Neural cell (in vitro differentiated cells): ENCODE measurements at regions not wholly inside any gene's neighbourhood (a gene's known extent, or its start where the extent isn't known, plus 50 kb on each side); places are given as distances from the start of the nearest gene placed in this dataset.

ENCODE experiments used
- H2AFZ ChIP-seq: fragments of 200-600, 300-800 bp; sonication (generic), shearing (Covaris generic); 2 replicates; pipeline ENCODE4 v1.6.0; 2014; ENCODE audit warnings: low read depth, mild to moderate bottlenecking, antibody characterized with exemption, low read length, moderate library complexity
- H3F3A ChIP-seq: fragments of 200-600 bp; shearing (Covaris generic); 2 replicates; pipeline ENCODE4 v1.6.1; 2016; ENCODE audit warnings: mild to moderate bottlenecking, moderate library complexity, mixed read lengths, antibody characterized with exemption, low read length; ENCODE audit not compliant: insufficient read depth, poor library complexity, severe bottlenecking
- H3K27ac ChIP-seq: fragments of 200-600, 300-800 bp; sonication (generic), shearing (Covaris generic); 2 replicates; pipeline ENCODE4 v1.5.1; 2014; ENCODE audit warnings: mild to moderate bottlenecking, low read length, moderate library complexity
- H3K27me3 ChIP-seq: fragments of 300-800, 200-600 bp; sonication (generic), shearing (Covaris generic); 2 replicates; pipeline ENCODE4 v1.6.0; 2014; ENCODE audit warnings: mild to moderate bottlenecking, low read depth, low read length, moderate library complexity; ENCODE audit not compliant: insufficient read depth
- H3K36me3 ChIP-seq: fragments of 300-800, 200-600 bp; sonication (generic), shearing (Covaris generic); 2 replicates; pipeline ENCODE4 v1.5.1; 2014; ENCODE audit warnings: mild to moderate bottlenecking, antibody characterized with exemption, low read length, moderate library complexity; ENCODE audit not compliant: insufficient read depth
- H3K4me2 ChIP-seq: fragments of 300-800, 200-600 bp; sonication (generic), shearing (Covaris generic); 2 replicates; pipeline ENCODE4 v1.6.0; 2014; ENCODE audit warnings: mild to moderate bottlenecking, low read length
- H3K4me3 ChIP-seq: fragments of 300-800, 200-600 bp; sonication (generic), shearing (Covaris generic); 2 replicates; pipeline ENCODE4 v1.5.1; 2014; ENCODE audit warnings: mild to moderate bottlenecking, low read length, moderate library complexity
- H3K79me2 ChIP-seq: fragments of 200-600 bp; shearing (Covaris generic); replicated peaks from 2 replicates; pipeline ENCODE4 v1.6.0; 2014; ENCODE audit warnings: mild to moderate bottlenecking, low read length, moderate library complexity; ENCODE audit not compliant: insufficient read depth
- H3K9ac ChIP-seq: fragments of 300-800, 200-600 bp; sonication (generic), shearing (Covaris generic); 2 replicates; pipeline ENCODE4 v1.6.1; 2016; ENCODE audit warnings: mild to moderate bottlenecking, low read length, mixed read lengths
- H3K9me2 ChIP-seq: fragments of 200-600 bp; shearing (Covaris generic); 2 replicates; pipeline ENCODE4 v1.6.1; 2016; ENCODE audit warnings: mild to moderate bottlenecking, low read length, mixed read lengths; ENCODE audit not compliant: insufficient read depth
- H3K9me3 ChIP-seq: fragments of 200-600, 300-800 bp; sonication (generic), shearing (Covaris generic); 2 replicates; pipeline ENCODE4 v1.6.1; 2016; ENCODE audit warnings: mild to moderate bottlenecking, mixed run types, low read length, moderate library complexity, mixed read lengths
- H4K20me1 ChIP-seq: fragments of 200-600 bp; shearing (Covaris generic); 2 replicates; pipeline ENCODE4 v1.6.1; 2016; ENCODE audit warnings: mild to moderate bottlenecking, mixed run types; ENCODE audit not compliant: insufficient read depth
- EP300 ChIP-seq: fragments of 450-650 bp; conservative IDR thresholded peaks from 2 replicates; pipeline ENCODE4 v1.6.1; 2014; ENCODE audit warnings: antibody characterized with exemption, mild to moderate bottlenecking, moderate library complexity; ENCODE audit not compliant: poor library complexity, severe bottlenecking
- EZH2 ChIP-seq: fragments of 200-600, 300-800 bp; shearing (Covaris generic), sonication (generic); IDR thresholded peaks from 2 replicates; pipeline ENCODE4 v1.6.1; 2014; ENCODE audit warnings: antibody characterized with exemption, low read length, borderline replicate concordance, mild to moderate bottlenecking; ENCODE audit not compliant: insufficient read depth, poor library complexity, severe bottlenecking
- MXI1 ChIP-seq: fragments of 450-650 bp; conservative IDR thresholded peaks from 2 replicates; pipeline ENCODE4 v1.6.1; 2014; ENCODE audit warnings: antibody characterized with exemption, mild to moderate bottlenecking; ENCODE audit not compliant: poor library complexity, severe bottlenecking
- POLR2AphosphoS5 ChIP-seq: IDR thresholded peaks from 2 replicates; pipeline ENCODE4 v1.6.1; 2012
- RAD21 ChIP-seq: fragments of 450-650 bp; conservative IDR thresholded peaks from 2 replicates; pipeline ENCODE4 v1.6.1; 2014; ENCODE audit warnings: antibody characterized with exemption, mild to moderate bottlenecking, moderate library complexity
- REST ChIP-seq: IDR thresholded peaks from 2 replicates; pipeline ENCODE4 v1.6.1; 2012; ENCODE audit warnings: borderline replicate concordance
- SMC3 ChIP-seq: fragments of 450-650 bp; conservative IDR thresholded peaks from 2 replicates; pipeline ENCODE4 v1.6.1; 2014; ENCODE audit warnings: antibody characterized with exemption, mild to moderate bottlenecking, moderate library complexity; ENCODE audit not compliant: poor library complexity
- TAF1 ChIP-seq: IDR thresholded peaks from 2 replicates; pipeline ENCODE4 v1.6.1; 2012; ENCODE audit warnings: low read depth
- TF ChIP-seq, protein P1 (sequence below): fragments of 450-650 bp; IDR thresholded peaks from 2 replicates; pipeline ENCODE4 v1.5.1; 2014; ENCODE audit warnings: antibody characterized with exemption, mild to moderate bottlenecking, moderate library complexity; ENCODE audit not compliant: poor library complexity, severe bottlenecking

DNA sequence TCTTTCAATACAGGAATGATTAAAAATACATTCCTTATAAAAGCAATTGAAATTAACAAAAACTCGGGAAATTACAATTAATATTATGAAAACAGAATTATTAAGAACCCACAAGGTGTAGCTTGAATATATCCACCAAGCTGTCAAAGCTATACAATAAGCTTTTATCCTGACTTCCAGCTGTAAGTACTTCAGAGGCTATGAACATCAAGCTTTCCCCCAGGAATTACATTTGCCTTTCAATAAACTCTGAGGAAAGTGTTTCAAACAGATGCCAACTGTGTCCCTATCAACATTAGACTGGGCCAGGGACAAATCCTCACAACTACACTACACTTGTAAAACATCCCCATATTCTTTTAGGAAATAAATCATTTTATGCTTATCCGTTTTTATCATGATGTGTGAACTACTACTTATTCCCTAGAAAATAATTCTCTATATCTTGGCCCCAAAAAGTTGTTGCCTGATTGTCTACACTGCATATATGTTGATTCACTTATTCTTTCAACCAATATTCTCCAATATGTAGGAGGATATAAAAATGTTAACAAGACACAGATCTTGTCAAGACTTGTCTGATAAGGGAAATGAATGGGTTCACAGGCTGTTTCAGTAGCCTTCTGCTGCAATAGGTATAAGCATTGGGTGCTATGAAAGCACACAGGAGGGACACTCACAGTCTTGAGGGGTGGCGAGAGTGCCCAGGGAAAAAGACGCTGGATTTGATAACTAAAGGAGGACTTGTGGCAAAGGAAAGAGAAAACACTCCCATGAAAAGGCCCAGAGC is 494.1 kb downstream of the CENPC start:
- no peaks in the 10 kb centered on the region for H4K20me1 ChIP-seq
- H3K9me3 ChIP-seq = no peaks in the 10 kb centered on the region
- no peaks in the 10 kb centered on the region for H3K9me2 ChIP-seq
- no peaks in the 10 kb centered on the region for H3K36me3 ChIP-seq
- no peaks in the 10 kb centered on the region for H3F3A ChIP-seq
- H3K4me3 ChIP-seq = no peak overlapping the region
- H3K79me2 ChIP-seq = no peaks in the 10 kb centered on the region
- no peak overlapping the region for H3K4me2 ChIP-seq
- no peak overlapping the region for H3K9ac ChIP-seq
- H2AFZ ChIP-seq = no peak overlapping the region
- TF ChIP-seq MXI1 (no peak), REST (no peak), RAD21 (no peak), TAF1 (no peak), SMC3 (no peak), EP300 (no peak), EZH2 (no peak), POLR2AphosphoS5 (no peak)
- TF ChIP-seq, protein P1, sequence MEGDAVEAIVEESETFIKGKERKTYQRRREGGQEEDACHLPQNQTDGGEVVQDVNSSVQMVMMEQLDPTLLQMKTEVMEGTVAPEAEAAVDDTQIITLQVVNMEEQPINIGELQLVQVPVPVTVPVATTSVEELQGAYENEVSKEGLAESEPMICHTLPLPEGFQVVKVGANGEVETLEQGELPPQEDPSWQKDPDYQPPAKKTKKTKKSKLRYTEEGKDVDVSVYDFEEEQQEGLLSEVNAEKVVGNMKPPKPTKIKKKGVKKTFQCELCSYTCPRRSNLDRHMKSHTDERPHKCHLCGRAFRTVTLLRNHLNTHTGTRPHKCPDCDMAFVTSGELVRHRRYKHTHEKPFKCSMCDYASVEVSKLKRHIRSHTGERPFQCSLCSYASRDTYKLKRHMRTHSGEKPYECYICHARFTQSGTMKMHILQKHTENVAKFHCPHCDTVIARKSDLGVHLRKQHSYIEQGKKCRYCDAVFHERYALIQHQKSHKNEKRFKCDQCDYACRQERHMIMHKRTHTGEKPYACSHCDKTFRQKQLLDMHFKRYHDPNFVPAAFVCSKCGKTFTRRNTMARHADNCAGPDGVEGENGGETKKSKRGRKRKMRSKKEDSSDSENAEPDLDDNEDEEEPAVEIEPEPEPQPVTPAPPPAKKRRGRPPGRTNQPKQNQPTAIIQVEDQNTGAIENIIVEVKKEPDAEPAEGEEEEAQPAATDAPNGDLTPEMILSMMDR = no peak
- no peaks in the 10 kb centered on the region for H3K27me3 ChIP-seq
- peak overlapping the region; percentile 4 for H3K27ac ChIP-seq

GRCh38 chr4:67049446-67049845 is 495.9 kb downstream of the CENPC start:
- TF ChIP-seq EP300 = peak; percentile 37
- TF ChIP-seq, protein P1 = no peak
- no peaks in the 10 kb centered on the region for H3F3A ChIP-seq
- no peak overlapping the region for H2AFZ ChIP-seq

More at GRCh38 chr4:67049446-67049845, 495.9 kb downstream of the CENPC start:
- Histone ChIP-seq H3K79me2 (no peaks in the 10 kb centered on the region), H3K36me3 (no peaks in the 10 kb centered on the region), H3K9me3 (no peaks in the 10 kb centered on the region), H3K4me3 (no peak overlapping the region), H3K27me3 (no peaks in the 10 kb centered on the region), H4K20me1 (no peaks in the 10 kb centered on the region), H3K9ac (no peak overlapping the region), H3K9me2 (no peaks in the 10 kb centered on the region), H3K27ac (no peak overlapping the region), H3K4me2 (no peak overlapping the region)
